CD4-positive, alpha-beta T cell treated with Interleukin-10 for 1 hour (primary cell): ENCODE measurements at regions not wholly inside any gene's neighbourhood (a gene's known extent, or its start where the extent isn't known, plus 50 kb on each side); places are given as distances from the start of the nearest gene placed in this dataset.
"Not testable (repeated sequence)": the region's sequence is repeated elsewhere in the genome, so short reads cannot be mapped to it uniquely, and the experiment has no call there.

Source experiments
- DNase-seq: peaks from one replicate; pipeline ENCODE4 v3.0.0-alpha.2; 2020

- no peak for DNase-seq
These were observed 102.3 kb downstream of the ZFY start for GRCh38 chrY:3037471-3037870.

DNA sequence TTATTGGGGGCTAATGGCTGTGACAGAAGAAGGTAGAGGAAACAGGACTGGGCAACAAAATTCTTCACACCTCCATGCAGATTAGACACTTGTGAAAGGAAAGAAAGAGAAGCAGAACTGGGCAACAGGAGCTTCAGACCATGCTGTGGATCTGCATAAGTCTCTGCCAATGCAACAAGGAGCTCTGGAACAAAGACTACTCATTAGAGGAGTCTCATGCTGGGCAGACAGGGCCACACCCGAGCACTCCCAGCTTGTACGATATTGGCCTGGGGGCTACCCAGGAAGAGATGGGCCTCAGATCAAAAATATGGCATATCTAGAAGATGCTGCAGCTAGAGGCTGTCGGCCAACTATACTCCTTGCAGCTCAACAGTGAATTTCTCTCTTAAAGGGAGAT, 105.2 kb downstream of the ZFY start:
- DNase-seq, result no peak

DNA sequence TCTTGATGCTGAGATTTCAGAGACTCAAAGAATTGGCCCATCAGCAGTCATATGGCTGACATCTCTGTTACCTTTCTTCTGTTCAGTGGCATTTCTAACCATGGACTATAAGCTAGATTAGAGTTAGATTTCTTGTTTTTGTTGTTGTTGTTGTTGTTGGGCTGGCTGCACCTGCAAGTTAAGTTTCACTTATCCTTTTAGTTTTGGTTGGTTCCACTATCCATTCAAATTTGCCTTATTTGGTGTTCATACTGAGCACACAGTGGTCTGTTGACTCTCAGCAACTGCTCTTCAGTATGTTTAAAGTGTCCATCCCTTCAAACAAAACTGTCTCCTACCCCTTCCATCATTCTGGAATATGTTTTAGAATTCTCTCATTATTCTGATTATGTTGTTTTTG, 106.8 kb downstream of the ZFY start:
- DNase-seq, result no peak

GRCh38 chrY:3042901-3043300, 107.7 kb downstream of the ZFY start:
- no peak for DNase-seq

- DNase-seq, result no peak
These were observed 109.9 kb downstream of the ZFY start for GRCh38 chrY:3045048-3045447.

GRCh38 chrY:3055496-3055895, 120.3 kb downstream of the ZFY start:
- not testable (repeated sequence) for DNase-seq

GRCh38 chrY:3058342-3058741, 123.2 kb downstream of the ZFY start:
- not testable (repeated sequence) for DNase-seq

- DNase-seq, result not testable (repeated sequence)
These were observed 125.5 kb downstream of the ZFY start for GRCh38 chrY:3060671-3061070.

- not testable (repeated sequence) for DNase-seq
These were observed 153.0 kb downstream of the ZFY start for GRCh38 chrY:3088149-3088548.

GRCh38 chrY:3108674-3109073, 173.5 kb downstream of the ZFY start:
- not testable (repeated sequence) for DNase-seq

- not testable (repeated sequence) for DNase-seq
These were observed 185.1 kb downstream of the ZFY start for GRCh38 chrY:3120234-3120633.

- not testable (repeated sequence) for DNase-seq
These were observed 185.5 kb downstream of the ZFY start for GRCh38 chrY:3120716-3121115.

DNA sequence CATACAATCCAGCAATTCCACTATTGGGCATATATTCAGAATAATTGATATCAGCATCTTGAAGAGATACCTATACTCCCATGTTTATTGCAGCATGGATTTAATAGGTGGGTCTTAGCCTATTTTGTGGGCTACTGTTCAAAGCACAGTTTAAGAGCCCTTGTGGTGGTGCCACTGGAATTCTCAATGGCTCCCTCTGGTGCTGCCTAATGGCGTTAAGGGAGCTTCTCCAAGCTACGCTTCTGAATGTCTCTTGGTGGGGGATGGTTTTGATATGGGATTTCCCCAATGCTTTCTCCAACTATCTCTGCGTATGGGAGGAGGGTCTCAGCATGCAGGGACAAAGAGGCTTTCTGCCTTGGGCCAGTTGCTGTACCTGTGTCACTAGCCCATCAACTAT, 188.3 kb downstream of the ZFY start:
- not testable (repeated sequence) for DNase-seq

GRCh38 chrY:3171074-3171473, 235.9 kb downstream of the ZFY start:
- DNase-seq, result not testable (repeated sequence)

DNA sequence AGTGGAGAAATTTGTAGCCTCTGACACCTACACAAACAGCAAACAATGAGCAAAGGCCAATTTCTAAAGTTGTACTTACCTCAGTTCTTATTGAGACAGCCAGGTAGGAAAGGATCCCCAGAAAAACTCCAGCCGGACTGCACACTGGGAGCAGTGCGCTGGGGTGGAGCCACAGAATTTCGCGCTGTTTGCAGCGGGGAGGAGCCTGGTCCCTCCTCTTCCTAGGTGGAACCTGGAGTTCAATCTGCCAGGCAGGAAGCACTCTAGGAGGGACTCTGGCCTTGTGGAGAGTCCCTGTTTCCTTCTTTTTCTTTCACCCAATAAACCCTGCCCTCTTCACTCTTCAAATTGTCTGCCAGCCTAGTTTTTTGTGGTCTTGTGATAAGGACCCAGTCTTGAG, 259.9 kb downstream of the ZFY start:
- DNase-seq, result not testable (repeated sequence)

DNA sequence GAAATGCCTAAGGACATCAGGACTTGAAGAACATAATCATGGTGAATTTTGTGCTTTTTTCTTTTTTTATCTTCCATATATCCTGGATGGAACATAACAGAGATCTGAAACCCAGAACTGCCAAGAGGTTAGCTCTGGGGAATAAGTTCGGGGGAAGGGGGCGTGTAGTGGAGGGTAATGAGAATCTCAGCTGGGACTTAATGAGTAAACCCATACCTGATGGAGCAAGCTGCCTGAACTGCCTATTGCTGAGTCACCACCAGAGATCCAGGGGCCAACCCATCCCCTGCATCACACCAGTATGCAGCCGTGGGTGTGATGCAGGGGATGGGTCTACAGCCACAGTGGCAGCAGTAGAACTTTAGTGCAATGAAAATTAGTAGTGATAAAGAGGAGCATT, 267.1 kb downstream of the ZFY start:
- DNase-seq, result not testable (repeated sequence)

- DNase-seq, result not testable (repeated sequence)
These were observed 271.6 kb downstream of the ZFY start for GRCh38 chrY:3206733-3207132.

- not testable (repeated sequence) for DNase-seq
These were observed 278.0 kb downstream of the ZFY start for GRCh38 chrY:3213183-3213582.

DNA sequence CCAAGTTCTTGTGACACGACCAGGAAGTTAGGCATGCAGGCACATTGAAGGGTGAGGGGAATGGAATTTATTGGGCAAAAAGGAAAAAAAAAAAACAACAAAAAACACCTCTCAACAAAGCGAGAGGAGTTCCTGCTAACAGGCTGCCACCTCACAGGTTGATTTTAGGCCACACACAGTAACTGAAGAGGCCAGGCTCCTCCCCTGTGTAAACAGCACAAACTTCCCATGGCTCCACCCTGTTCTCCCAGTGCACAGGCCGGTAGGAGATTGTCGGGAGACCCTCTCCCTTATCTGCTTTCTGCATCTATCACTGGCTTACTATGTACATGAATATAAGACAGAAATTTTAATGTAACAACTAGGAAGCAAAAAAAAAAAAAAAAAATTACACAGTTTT, 283.0 kb downstream of the ZFY start:
- not testable (repeated sequence) for DNase-seq

GRCh38 chrY:3218559-3218958, 283.4 kb downstream of the ZFY start:
- DNase-seq, result not testable (repeated sequence)

DNA sequence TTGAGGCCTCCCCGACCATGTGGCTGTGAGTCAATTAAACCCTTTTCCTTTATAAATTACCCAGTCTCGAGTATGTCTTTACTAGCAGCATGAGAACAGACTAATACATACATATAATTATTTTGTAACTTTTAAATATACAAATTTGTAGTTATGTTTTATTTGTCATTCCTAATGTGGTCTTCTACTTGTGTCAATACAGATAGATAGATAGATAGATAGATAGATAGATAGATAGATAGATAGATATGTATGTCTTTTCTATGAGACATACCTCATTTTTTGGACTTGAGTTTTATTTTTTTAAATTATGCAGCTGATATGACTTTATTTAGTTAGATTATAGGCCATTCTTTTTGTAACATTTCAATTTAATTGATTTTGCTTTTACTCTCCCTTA, 316.0 kb upstream of the TGIF2LY start:
- DNase-seq, result not testable (repeated sequence)

- not testable (repeated sequence) for DNase-seq
These were observed 290.8 kb upstream of the TGIF2LY start for GRCh38 chrY:3288063-3288462.

- not testable (repeated sequence) for DNase-seq
These were observed 281.6 kb upstream of the TGIF2LY start for GRCh38 chrY:3297235-3297634.

DNA sequence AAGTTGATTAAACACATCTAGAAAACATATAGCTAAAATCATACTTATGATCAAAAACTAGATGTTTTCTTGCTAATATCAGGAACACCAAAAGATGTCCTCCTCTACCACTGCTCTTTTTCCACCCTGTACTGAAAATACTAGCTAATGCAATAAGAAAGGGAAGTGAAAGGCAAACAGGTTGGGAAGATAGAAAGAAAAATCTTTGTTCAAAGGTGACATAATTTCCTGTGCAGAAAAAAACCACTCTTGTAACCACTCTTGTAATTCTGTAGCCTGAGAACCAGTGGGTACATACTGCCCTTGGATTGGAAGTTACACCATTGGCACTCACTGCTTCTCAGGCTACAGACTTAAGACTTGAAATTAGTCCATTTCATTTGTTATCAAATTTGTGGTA, 258.9 kb upstream of the TGIF2LY start:
- DNase-seq, result not testable (repeated sequence)

- DNase-seq, result not testable (repeated sequence)
These were observed 211.3 kb upstream of the TGIF2LY start for GRCh38 chrY:3367535-3367934.

DNA sequence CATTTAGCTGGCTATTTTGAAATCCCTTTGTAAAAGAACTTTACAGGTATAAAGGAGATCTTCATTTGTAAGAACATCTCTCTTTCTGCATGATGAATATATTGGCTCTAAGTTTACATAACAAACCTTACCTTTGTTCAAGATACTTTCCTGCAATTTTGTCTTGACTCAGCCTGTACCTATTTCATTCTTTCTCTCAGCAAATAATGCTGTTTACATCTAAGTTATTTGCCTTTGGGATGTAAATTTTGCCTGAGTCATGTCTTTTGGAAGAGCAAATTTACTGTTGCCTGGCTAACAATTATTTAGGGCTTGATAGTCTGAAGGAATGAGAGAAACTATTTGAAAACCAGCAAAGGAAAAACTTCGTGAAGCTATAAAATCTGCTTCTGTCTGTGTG, 210.4 kb upstream of the TGIF2LY start:
- DNase-seq, result not testable (repeated sequence)
